ENCODE measurements at regions not wholly inside any gene's neighbourhood (a gene's known extent, or its start where the extent isn't known, plus 50 kb on each side); places are given as distances from the start of the nearest gene placed in this dataset.

DNA sequence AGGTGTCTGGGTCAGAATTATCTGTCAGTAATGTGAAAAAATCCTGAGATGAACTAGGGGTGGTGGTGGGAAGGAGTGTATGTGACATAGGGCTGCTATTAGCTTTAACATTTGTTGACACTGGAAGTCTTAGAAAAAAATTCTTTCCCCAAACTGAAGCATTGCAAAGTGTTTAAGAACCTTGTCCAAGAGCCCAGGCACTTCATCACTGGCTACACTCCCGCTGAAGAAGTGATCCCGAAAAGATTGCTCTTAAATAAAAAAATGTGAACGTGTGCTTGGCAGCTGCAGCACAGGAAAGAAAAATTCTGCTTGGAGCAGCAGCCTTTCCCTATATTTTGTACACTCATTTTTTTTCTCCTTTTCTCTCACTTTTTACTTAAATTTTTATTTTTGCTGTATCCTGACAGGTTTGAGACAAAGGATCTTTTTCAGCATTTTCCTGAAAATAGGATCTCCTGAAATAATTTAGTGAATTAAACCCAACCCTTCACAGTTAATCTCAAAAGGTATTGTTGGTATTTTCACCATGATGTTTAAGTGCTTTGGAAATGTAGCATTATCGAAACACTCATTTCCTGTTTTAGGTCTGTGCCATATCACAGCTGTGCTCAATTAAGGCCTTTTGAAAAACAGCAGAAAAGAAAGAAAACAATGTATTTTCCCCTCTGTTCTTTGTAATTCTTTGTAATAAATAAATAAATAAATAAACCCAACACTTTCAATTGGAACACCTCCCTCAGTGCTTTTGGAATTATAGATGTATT lies 477.6 kb downstream of the ZNF385D start:
- no peak for DNase-seq (ENCODE audit: low read depth, low spot score)
- Mint-ChIP-seq H3K4me1 (no peaks in the 10 kb centered on the region), H3K9me3 (peaks cover 5% of the 10 kb centered on the region), H3K27me3 (ENCODE audit: low read depth) (no peaks in the 10 kb centered on the region), H3K36me3 (ENCODE audit: low read depth) (no peaks in the 10 kb centered on the region), H3K4me3 (no peak overlapping the region), H3K27ac (ENCODE audit: unreplicated experiment) (no peak overlapping the region)
- TF ChIP-seq, protein P1, sequence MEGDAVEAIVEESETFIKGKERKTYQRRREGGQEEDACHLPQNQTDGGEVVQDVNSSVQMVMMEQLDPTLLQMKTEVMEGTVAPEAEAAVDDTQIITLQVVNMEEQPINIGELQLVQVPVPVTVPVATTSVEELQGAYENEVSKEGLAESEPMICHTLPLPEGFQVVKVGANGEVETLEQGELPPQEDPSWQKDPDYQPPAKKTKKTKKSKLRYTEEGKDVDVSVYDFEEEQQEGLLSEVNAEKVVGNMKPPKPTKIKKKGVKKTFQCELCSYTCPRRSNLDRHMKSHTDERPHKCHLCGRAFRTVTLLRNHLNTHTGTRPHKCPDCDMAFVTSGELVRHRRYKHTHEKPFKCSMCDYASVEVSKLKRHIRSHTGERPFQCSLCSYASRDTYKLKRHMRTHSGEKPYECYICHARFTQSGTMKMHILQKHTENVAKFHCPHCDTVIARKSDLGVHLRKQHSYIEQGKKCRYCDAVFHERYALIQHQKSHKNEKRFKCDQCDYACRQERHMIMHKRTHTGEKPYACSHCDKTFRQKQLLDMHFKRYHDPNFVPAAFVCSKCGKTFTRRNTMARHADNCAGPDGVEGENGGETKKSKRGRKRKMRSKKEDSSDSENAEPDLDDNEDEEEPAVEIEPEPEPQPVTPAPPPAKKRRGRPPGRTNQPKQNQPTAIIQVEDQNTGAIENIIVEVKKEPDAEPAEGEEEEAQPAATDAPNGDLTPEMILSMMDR (conservative IDR thresholded peaks at IDR 0.05): no peak

DNA sequence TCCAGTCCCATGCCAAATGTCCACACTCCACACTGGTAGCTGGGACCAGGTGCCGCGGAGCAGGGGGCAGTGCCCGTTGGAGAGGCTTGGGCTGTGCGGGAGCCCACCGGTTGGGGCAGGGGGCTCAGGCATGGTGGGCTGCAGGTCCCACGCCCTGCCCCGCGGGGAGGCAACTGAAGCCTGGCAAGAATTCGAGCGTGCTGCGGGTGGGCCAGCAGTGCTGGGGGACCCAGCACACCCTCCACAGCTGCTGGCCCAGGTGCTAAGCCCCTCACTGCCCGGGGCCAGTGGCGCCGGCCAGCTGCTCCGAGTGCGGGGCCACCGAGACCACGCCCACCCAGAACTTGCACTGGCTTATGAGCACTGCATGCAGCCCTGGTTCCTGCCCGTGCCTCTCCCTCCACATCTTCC lies 479.4 kb downstream of the ZNF385D start:
- TF ChIP-seq, protein P1 (conservative IDR thresholded peaks at IDR 0.05): no peak
- no peak overlapping the region for H3K27ac Mint-ChIP-seq (ENCODE audit: unreplicated experiment)
- H3K4me3 Mint-ChIP-seq: no peak overlapping the region
- H3K36me3 Mint-ChIP-seq (ENCODE audit: low read depth): no peaks in the 10 kb centered on the region
- DNase-seq (ENCODE audit: low read depth, low spot score): no peak
- H3K4me1 Mint-ChIP-seq: no peaks in the 10 kb centered on the region
- H3K9me3 Mint-ChIP-seq: peaks cover 5% of the 10 kb centered on the region
- H3K27me3 Mint-ChIP-seq (ENCODE audit: low read depth): no peaks in the 10 kb centered on the region

DNA sequence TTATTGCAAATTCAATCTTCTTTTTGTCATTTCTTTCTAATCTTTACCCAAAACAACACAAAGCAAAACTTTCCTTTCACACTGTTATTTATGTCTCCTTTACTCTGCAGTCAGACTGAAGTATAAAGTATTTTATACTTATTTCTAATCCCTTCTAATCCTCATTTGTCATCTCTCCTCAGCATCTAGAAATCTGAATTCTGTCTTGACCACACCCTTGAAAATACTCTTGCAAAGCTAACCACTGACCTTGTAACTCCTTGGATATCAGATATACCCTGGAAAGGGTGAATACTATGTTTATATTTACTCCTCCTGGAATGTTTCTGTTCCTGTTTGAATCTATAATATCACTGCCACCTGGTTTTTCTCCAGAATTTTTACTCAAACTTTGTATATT lies 481.1 kb downstream of the ZNF385D start:
- H3K27ac Mint-ChIP-seq (ENCODE audit: unreplicated experiment): no peak overlapping the region
- H3K27me3 Mint-ChIP-seq (ENCODE audit: low read depth): no peaks in the 10 kb centered on the region
- H3K9me3 Mint-ChIP-seq: peaks cover 2% of the 10 kb centered on the region
- H3K36me3 Mint-ChIP-seq (ENCODE audit: low read depth): no peaks in the 10 kb centered on the region
- H3K4me3 Mint-ChIP-seq: no peak overlapping the region
- TF ChIP-seq, protein P1 (conservative IDR thresholded peaks at IDR 0.05): no peak
- DNase-seq (ENCODE audit: low read depth, low spot score): no peak
- H3K4me1 Mint-ChIP-seq: no peaks in the 10 kb centered on the region

DNA sequence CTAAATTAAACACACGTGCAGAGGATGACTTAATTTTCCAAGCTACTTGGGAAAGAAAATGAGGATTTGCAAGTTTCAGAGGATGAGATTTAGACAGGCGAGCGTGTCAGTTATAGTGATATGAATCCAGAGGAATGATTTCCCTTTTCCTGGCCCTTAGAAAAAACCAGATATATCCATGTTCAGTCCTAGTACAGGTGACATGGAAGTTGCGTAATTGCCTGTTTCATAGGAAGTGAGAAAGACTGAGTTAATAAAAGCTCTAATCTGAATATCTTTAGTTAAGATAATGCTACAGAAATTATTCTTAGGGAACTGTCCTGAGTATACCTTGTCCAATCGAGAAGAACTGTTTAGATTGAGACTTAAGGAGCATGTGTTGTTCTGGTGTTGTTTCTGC lies 490.5 kb downstream of the ZNF385D start:
- Mint-ChIP-seq H3K27me3 (ENCODE audit: low read depth) (no peaks in the 10 kb centered on the region), H3K4me1 (no peaks in the 10 kb centered on the region), H3K27ac (ENCODE audit: unreplicated experiment) (no peak overlapping the region), H3K4me3 (no peak overlapping the region), H3K36me3 (ENCODE audit: low read depth) (peaks cover 2% of the 10 kb centered on the region), H3K9me3 (no peaks in the 10 kb centered on the region)
- TF ChIP-seq, protein P1 (conservative IDR thresholded peaks at IDR 0.05): no peak
- no peak for DNase-seq (ENCODE audit: low read depth, low spot score)

DNA sequence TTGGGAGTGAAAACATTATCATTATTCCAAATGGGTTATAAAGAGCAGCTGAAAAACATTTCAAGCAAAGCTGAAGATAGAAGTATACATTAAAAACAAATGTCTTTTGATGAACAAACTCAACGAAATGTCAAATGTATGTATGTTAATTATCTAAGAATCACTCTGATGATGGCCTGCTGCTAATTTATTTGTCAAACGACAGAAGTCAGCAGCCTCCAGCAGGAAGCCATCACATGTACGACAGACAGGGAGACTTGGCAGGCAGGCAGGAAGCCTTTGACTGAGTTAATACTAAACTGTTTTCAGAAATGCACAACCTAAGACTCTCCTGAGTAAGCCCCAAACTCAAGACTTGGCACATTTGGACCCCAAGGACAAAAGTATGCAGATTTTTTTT lies 491.1 kb downstream of the ZNF385D start:
- no peak overlapping the region for H3K4me3 Mint-ChIP-seq
- H3K4me1 Mint-ChIP-seq: no peaks in the 10 kb centered on the region
- TF ChIP-seq, protein P1 (conservative IDR thresholded peaks at IDR 0.05): no peak
- no peaks in the 10 kb centered on the region for H3K27me3 Mint-ChIP-seq (ENCODE audit: low read depth)
- DNase-seq (ENCODE audit: low read depth, low spot score): no peak
- H3K27ac Mint-ChIP-seq (ENCODE audit: unreplicated experiment): no peak overlapping the region
- peaks cover 3% of the 10 kb centered on the region for H3K36me3 Mint-ChIP-seq (ENCODE audit: low read depth)
- H3K9me3 Mint-ChIP-seq: no peaks in the 10 kb centered on the region

Data from neural crest cell (in vitro differentiated cells).